H1 (cell line): ENCODE measurements at regions not wholly inside any gene's neighbourhood (a gene's known extent, or its start where the extent isn't known, plus 50 kb on each side); places are given as distances from the start of the nearest gene placed in this dataset.

Experiments
- CTCF ChIA-PET: fragments of 300-600 bp; sonication (Branson Sonifier 250); formaldehyde crosslinking; loops from one replicate; lab custom pipeline; 2021; ENCODE audit not compliant: partially characterized antibody; lab: Charles Lee
- POLR2A ChIA-PET: fragments of 300-600 bp; sonication (Branson Sonifier 250); formaldehyde crosslinking; loops from one replicate; lab custom pipeline; 2021; ENCODE audit warnings: inconsistent platforms; ENCODE audit not compliant: partially characterized antibody; lab: Charles Lee
- DNase-seq, 2 experiments: peaks; one replicate each; pipeline versions ENCODE4 v3.0.0 to v3.0.0-alpha.2; 2010 to 2022; ENCODE audit warnings: low spot score in 2 of 2, low read depth in 1 of 2, mixed read lengths in 1 of 2
- FAIRE-seq: peaks from 2 replicates; lab custom pipeline; 2011; peaks lifted over from hg19 to GRCh38; lab: Jason Lieb, UNC
- H2AFZ ChIP-seq: 2 replicates; pipeline ENCODE4 v1.8.1; 2012; ENCODE audit warnings: low read length, inconsistent platforms
- H2AK5ac ChIP-seq: 2 replicates; pipeline ENCODE4 v1.6.1; 2013; ENCODE audit warnings: low read depth, low read length
- H2BK120ac ChIP-seq: replicated peaks from 2 replicates; pipeline ENCODE3; 2013; ENCODE audit warnings: low read depth, low read length, inconsistent platforms
- H2BK12ac ChIP-seq: 2 replicates; pipeline ENCODE4 v1.6.1; 2013; ENCODE audit warnings: low read depth, low read length
- H2BK15ac ChIP-seq: 2 replicates; pipeline ENCODE4 v1.6.1; 2013; ENCODE audit warnings: low read length
- H2BK20ac ChIP-seq: 2 replicates; pipeline ENCODE4 v1.6.1; 2013; ENCODE audit warnings: low read length
- H2BK5ac ChIP-seq: 2 replicates; pipeline ENCODE4 v1.6.1; 2013; ENCODE audit warnings: low read depth, low read length
- H3K14ac ChIP-seq: 2 replicates; pipeline ENCODE4 v1.6.1; 2013; ENCODE audit warnings: inconsistent platforms; ENCODE audit not compliant: insufficient read length
- H3K18ac ChIP-seq: 2 replicates; pipeline ENCODE4 v1.6.1; 2013; ENCODE audit warnings: low read length; ENCODE audit errors: extremely low read depth
- H3K23ac ChIP-seq: 2 replicates; pipeline ENCODE4 v1.6.1; 2013; ENCODE audit warnings: inconsistent platforms; ENCODE audit not compliant: insufficient read length
- H3K23me2 ChIP-seq: 2 replicates; pipeline ENCODE4 v1.6.1; 2013; ENCODE audit warnings: low read depth, low read length
- H3K27ac ChIP-seq: 2 replicates; pipeline ENCODE4 v1.6.1; 2011; ENCODE audit warnings: low read depth, low read length, inconsistent platforms
- H3K27me3 ChIP-seq, 4 experiments: replicated peaks in 1 of 4; 1 replicate in 1 of 4; 2 replicates in 3 of 4; pipeline versions ENCODE4 v1.6.1 to v1.8.1; 2011 to 2013; ENCODE audit warnings: low read length in 3 of 4, mild to moderate bottlenecking in 3 of 4, inconsistent platforms in 2 of 4, mixed read lengths in 2 of 4, moderate library complexity in 1 of 4; ENCODE audit not compliant: control insufficient read depth in 3 of 4, insufficient read depth in 3 of 4; ENCODE audit errors: extremely low read depth in 1 of 4
- H3K36me3 ChIP-seq, 4 experiments: 2 replicates each; pipeline versions ENCODE4 v1.6.1 to v1.8.1; 2011 to 2013; ENCODE audit warnings: mild to moderate bottlenecking in 4 of 4, low read length in 3 of 4, moderate library complexity in 2 of 4, control low read depth in 1 of 4, inconsistent platforms in 1 of 4; ENCODE audit not compliant: insufficient read depth in 4 of 4, control insufficient read depth in 2 of 4
- H3K4ac ChIP-seq: replicated peaks from 2 replicates; pipeline ENCODE3; 2013; ENCODE audit warnings: low read length, low read depth, mixed read lengths, inconsistent platforms; ENCODE audit not compliant: insufficient read length
- H3K4me1 ChIP-seq, 4 experiments: replicated peaks in 1 of 4; 1 replicate in 1 of 4; 2 replicates in 3 of 4; pipeline versions ENCODE4 v1.6.1 to v1.8.1; 2011 to 2013; ENCODE audit warnings: low read length in 3 of 4, inconsistent platforms in 2 of 4, mixed read lengths in 1 of 4; ENCODE audit not compliant: insufficient read depth in 4 of 4, control insufficient read depth in 3 of 4
- H3K4me2 ChIP-seq, 2 experiments: 2 replicates each; pipeline versions ENCODE4 v1.6.1 to v1.8.1; 2011 to 2013; ENCODE audit warnings: low read depth in 2 of 2, low read length in 2 of 2, control low read depth in 1 of 2, inconsistent platforms in 1 of 2, mild to moderate bottlenecking in 1 of 2; ENCODE audit not compliant: insufficient read depth in 1 of 2
- H3K4me3 ChIP-seq, 4 experiments: fragments of 200-600, 300-600 bp in 1 of 4; sonication (generic), shearing (Covaris generic), sonication (Bioruptor Twin) in 1 of 4; 2 replicates each; pipeline versions ENCODE4 v1.5.1 to v1.8.1; 2011 to 2016; ENCODE audit warnings: low read length in 4 of 4, low read depth in 3 of 4, control low read depth in 2 of 4, inconsistent platforms in 2 of 4, mild to moderate bottlenecking in 2 of 4, mixed read lengths in 1 of 4, moderate library complexity in 1 of 4; ENCODE audit not compliant: insufficient read depth in 2 of 4; ENCODE audit errors: extremely low read depth in 1 of 4
- H3K56ac ChIP-seq: replicated peaks from 2 replicates; pipeline ENCODE3; 2013; ENCODE audit warnings: low read depth, mild to moderate bottlenecking, mixed read lengths, low read length, inconsistent platforms; ENCODE audit not compliant: insufficient read length
- H3K79me1 ChIP-seq: 2 replicates; pipeline ENCODE4 v1.6.1; 2013; ENCODE audit warnings: low read depth, low read length, control low read depth
- H3K79me2 ChIP-seq, 2 experiments: 2 replicates each; pipeline versions ENCODE4 v1.6.1 to v1.8.1; 2012 to 2013; ENCODE audit warnings: low read length in 2 of 2, mild to moderate bottlenecking in 2 of 2, inconsistent platforms in 1 of 2; ENCODE audit not compliant: insufficient read depth in 2 of 2, control insufficient read depth in 1 of 2
- H3K9ac ChIP-seq, 4 experiments: replicated peaks in 1 of 4; 1 replicate in 1 of 4; 2 replicates in 3 of 4; pipeline versions ENCODE4 v1.6.1 to v1.8.1; 2011 to 2013; ENCODE audit warnings: low read depth in 3 of 4, low read length in 3 of 4, control low read depth in 2 of 4, mild to moderate bottlenecking in 2 of 4, moderate library complexity in 2 of 4, inconsistent platforms in 1 of 4; ENCODE audit errors: extremely low read depth in 1 of 4
- H3K9me3 ChIP-seq, 2 experiments: 2 replicates each; pipeline versions ENCODE4 v1.6.1 to v1.8.1; 2012 to 2013; ENCODE audit warnings: mild to moderate bottlenecking in 2 of 2, moderate library complexity in 2 of 2, control low read depth in 1 of 2, inconsistent platforms in 1 of 2, low read depth in 1 of 2, low read length in 1 of 2, mixed read lengths in 1 of 2; ENCODE audit not compliant: insufficient read depth in 2 of 2
- H4K20me1 ChIP-seq, 2 experiments: replicated peaks in 1 of 2; 2 replicates each; pipeline versions ENCODE3 to v1.8.1; 2011 to 2013; ENCODE audit warnings: inconsistent platforms in 2 of 2, low read length in 2 of 2, mild to moderate bottlenecking in 1 of 2; ENCODE audit not compliant: insufficient read depth in 2 of 2, control insufficient read depth in 1 of 2
- H4K5ac ChIP-seq: 2 replicates; pipeline ENCODE4 v1.6.1; 2013; ENCODE audit warnings: low read length, low read depth, mixed read lengths, inconsistent platforms; ENCODE audit not compliant: insufficient read length
- H4K8ac ChIP-seq: 2 replicates; pipeline ENCODE4 v1.8.0; 2013; ENCODE audit warnings: mild to moderate bottlenecking, moderate library complexity, low read length, inconsistent platforms; ENCODE audit not compliant: insufficient read depth; ENCODE audit errors: extremely low read depth
- H4K91ac ChIP-seq: replicated peaks from 2 replicates; pipeline ENCODE3; 2013; ENCODE audit warnings: low read length, mixed read lengths, inconsistent platforms; ENCODE audit not compliant: insufficient read length
- CEBPB ChIP-seq: IDR thresholded peaks from 2 replicates; pipeline ENCODE4 v1.6.1; 2012; ENCODE audit warnings: low read depth, low read length
- CTCF ChIP-seq, 3 experiments: IDR thresholded peaks; 1 replicate in 2 of 3; 2 replicates in 1 of 3; pipeline versions ENCODE4 v1.5.1 to v1.6.1; 2011; ENCODE audit warnings: low read length in 3 of 3, mild to moderate bottlenecking in 3 of 3, inconsistent platforms in 2 of 3, low read depth in 1 of 3, moderate library complexity in 1 of 3; ENCODE audit not compliant: insufficient read depth in 1 of 3; ENCODE audit errors: control extremely low read depth in 1 of 3
- GABPA ChIP-seq: IDR thresholded peaks from 2 replicates; pipeline ENCODE4 v1.6.1; 2011; ENCODE audit warnings: mild to moderate bottlenecking, low read length, moderate library complexity, borderline replicate concordance; ENCODE audit not compliant: insufficient read depth
- KDM5A ChIP-seq: fragments of 200-600 bp; IDR thresholded peaks from 2 replicates; pipeline ENCODE4 v1.7.1; 2012; ENCODE audit warnings: mild to moderate bottlenecking, low read length, inconsistent platforms, mixed read lengths
- SIN3A ChIP-seq, 2 experiments: IDR thresholded peaks in 1 of 2; conservative IDR thresholded peaks in 1 of 2; 2 replicates each; pipeline ENCODE4 v1.6.1; 2011 to 2012; ENCODE audit warnings: low read length in 2 of 2, improper control_type of control experiment in 1 of 2, low read depth in 1 of 2, mild to moderate bottlenecking in 1 of 2
- SIRT6 ChIP-seq: IDR thresholded peaks from one replicate; pipeline ENCODE4 v1.7.1; 2012; ENCODE audit warnings: low read length, inconsistent platforms
- SP4 ChIP-seq: IDR thresholded peaks from 2 replicates; pipeline ENCODE4 v1.6.1; 2012; ENCODE audit warnings: low read length, inconsistent platforms
- WGBS, 2 experiments: shearing (Covaris generic) in 1 of 2; methylation state at CpG; one replicate each; pipeline versions ENCODE4 v1.1.6 to v1.1.7; 2013 to 2015; ENCODE audit warnings: low lambda C conversion rate in 2 of 2, mixed read lengths in 2 of 2, inconsistent platforms in 1 of 2, low coverage in 1 of 2, missing lambda C conversion rate in 1 of 2; ENCODE audit not compliant: insufficient replicate concordance in 2 of 2, insufficient coverage in 1 of 2, insufficient read length in 1 of 2; ENCODE audit errors: extremely low coverage in 1 of 2, missing lambda C conversion rate in 1 of 2; 5-methylcytosine and 5-hydroxymethylcytosine counted together

- FAIRE-seq, result no peak
- Histone ChIP-seq H3K4me1 (no peaks in the 10 kb centered on the region), H2BK12ac (no peak overlapping the region), H3K27me3 (no peaks in the 10 kb centered on the region), H3K9ac (no peak overlapping the region), H3K14ac (no peak overlapping the region), H3K36me3 (no peaks in the 10 kb centered on the region), H2AK5ac (no peak overlapping the region), H2BK20ac (no peak overlapping the region), H4K5ac (no peak overlapping the region), H2BK5ac (no peak overlapping the region), H3K4me2 (no peak overlapping the region), H2BK120ac (no peak overlapping the region), H3K18ac (no peak overlapping the region), H3K4me3 (no peak overlapping the region), H4K20me1 (no peaks in the 10 kb centered on the region), H4K8ac (no peak overlapping the region), H2BK15ac (no peak overlapping the region), H3K4ac (no peak overlapping the region), H3K27ac (no peak overlapping the region), H2AFZ (no peak overlapping the region), H3K79me2 (no peaks in the 10 kb centered on the region), H3K9me3 (no peaks in the 10 kb centered on the region), H3K79me1 (no peaks in the 10 kb centered on the region), H3K23ac (no peak overlapping the region), H3K23me2 (no peaks in the 10 kb centered on the region), H4K91ac (no peak overlapping the region), H3K56ac (no peak overlapping the region)
- WGBS, 2 experiments, result 88% methylated on average over 1 of the region's 1 CpG; no CpG with 5 or more reads in 1 of the 2 experiments
- DNase-seq, result no peak
- POLR2A ChIA-PET, result no interaction called here
- no peak for TF ChIP-seq CTCF (IDR thresholded peaks at IDR 0.05; ENCODE audit: control extremely low read depth in 1 of 3, insufficient read depth in 1 of 3, low read depth in 1 of 3, low read length in 3 of 3)
- no peak for TF ChIP-seq SP4
- no peak for TF ChIP-seq CEBPB
- TF ChIP-seq SIRT6, result no peak
- no peak for TF ChIP-seq SIN3A (conservative IDR thresholded peaks at IDR 0.05 in 1 of 2, IDR thresholded peaks at IDR 0.05 in 1 of 2; ENCODE audit: low read depth in 1 of 2, low read length in 2 of 2)
- no peak for TF ChIP-seq GABPA
- TF ChIP-seq KDM5A, result no peak
- CTCF ChIA-PET, result no interaction called here
Observed at GRCh38 chr5:164289526-164289925, 784.1 kb downstream of the MAT2B start.
